Fibroblast of lung (primary cell): ENCODE measurements at regions not wholly inside any gene's neighbourhood (a gene's known extent, or its start where the extent isn't known, plus 50 kb on each side); places are given as distances from the start of the nearest gene placed in this dataset.

ENCODE experiments used
- EZH2 ChIP-seq: IDR thresholded peaks from 2 replicates; pipeline ENCODE4 v1.5.1; 2012; ENCODE audit warnings: low read length, control low read depth, mild to moderate bottlenecking; ENCODE audit errors: missing control alignments
- TF ChIP-seq, protein P1 (sequence below), 2 donors: IDR thresholded peaks in 1 of 2; conservative IDR thresholded peaks in 1 of 2; 1 replicate in 1 of 2; 2 replicates in 1 of 2; pipeline ENCODE4 v1.5.1; 2011 to 2012; ENCODE audit warnings: low read length in 2 of 2, control low read depth in 1 of 2, inconsistent platforms in 1 of 2, low read depth in 1 of 2, mild to moderate bottlenecking in 1 of 2

DNA sequence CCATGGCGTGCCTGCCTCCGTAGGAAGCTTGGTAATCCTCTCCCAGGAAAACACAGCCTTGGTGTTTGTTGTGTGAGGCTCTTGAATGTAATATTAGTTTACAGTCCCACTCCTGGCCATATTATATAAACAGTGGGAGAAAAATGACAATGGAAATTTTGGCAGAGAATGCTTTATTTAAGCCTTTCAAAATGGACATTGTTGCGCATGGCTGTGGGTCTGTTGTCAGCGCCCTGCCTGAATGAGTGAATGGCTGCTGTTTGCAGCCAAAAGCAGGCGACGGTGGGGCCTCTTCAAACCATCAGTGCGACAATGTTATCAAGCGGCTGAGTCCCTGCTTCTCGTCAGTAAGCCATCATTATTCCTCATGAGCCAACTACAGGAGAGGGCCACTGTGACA, 201.8 kb upstream of the RMST start:
- TF ChIP-seq, protein P1, sequence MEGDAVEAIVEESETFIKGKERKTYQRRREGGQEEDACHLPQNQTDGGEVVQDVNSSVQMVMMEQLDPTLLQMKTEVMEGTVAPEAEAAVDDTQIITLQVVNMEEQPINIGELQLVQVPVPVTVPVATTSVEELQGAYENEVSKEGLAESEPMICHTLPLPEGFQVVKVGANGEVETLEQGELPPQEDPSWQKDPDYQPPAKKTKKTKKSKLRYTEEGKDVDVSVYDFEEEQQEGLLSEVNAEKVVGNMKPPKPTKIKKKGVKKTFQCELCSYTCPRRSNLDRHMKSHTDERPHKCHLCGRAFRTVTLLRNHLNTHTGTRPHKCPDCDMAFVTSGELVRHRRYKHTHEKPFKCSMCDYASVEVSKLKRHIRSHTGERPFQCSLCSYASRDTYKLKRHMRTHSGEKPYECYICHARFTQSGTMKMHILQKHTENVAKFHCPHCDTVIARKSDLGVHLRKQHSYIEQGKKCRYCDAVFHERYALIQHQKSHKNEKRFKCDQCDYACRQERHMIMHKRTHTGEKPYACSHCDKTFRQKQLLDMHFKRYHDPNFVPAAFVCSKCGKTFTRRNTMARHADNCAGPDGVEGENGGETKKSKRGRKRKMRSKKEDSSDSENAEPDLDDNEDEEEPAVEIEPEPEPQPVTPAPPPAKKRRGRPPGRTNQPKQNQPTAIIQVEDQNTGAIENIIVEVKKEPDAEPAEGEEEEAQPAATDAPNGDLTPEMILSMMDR (conservative IDR thresholded peaks at IDR 0.05 in 1 of 2, IDR thresholded peaks at IDR 0.05 in 1 of 2; ENCODE audit: low read depth in 1 of 2, low read length in 2 of 2), result no peak
- no peak for TF ChIP-seq EZH2
